Prostate gland (tissue), 2 donors: ENCODE measurements at regions not wholly inside any gene's neighbourhood (a gene's known extent, or its start where the extent isn't known, plus 50 kb on each side); places are given as distances from the start of the nearest gene placed in this dataset.

Experiments used
- DNase-seq: peaks from one replicate; pipeline ENCODE4 v3.0.0-alpha.2; 2019; ENCODE audit warnings: low spot score
- H3K27ac ChIP-seq, 2 donors: fragments of 200-600 bp; sonication (generic); 2 replicates each; pipeline ENCODE4 v1.5.1; 2017 to 2019
- H3K27me3 ChIP-seq: fragments of 200-600 bp; sonication (generic); replicated peaks from 2 replicates; pipeline ENCODE4 v1.5.1; 2019; ENCODE audit not compliant: insufficient read depth
- H3K36me3 ChIP-seq, 2 donors: fragments of 200-600 bp; sonication (generic); 1 replicate in 1 of 2; 2 replicates in 1 of 2; pipeline versions ENCODE4 v1.5.1 to v1.8.1; 2017 to 2019
- H3K4me1 ChIP-seq: fragments of 200-600 bp; sonication (generic); replicated peaks from 2 replicates; pipeline ENCODE4 v1.5.1; 2019
- H3K4me3 ChIP-seq, 2 donors: fragments of 200-600 bp; sonication (generic); 2 replicates each; pipeline ENCODE4 v1.5.1; 2017 to 2019
- H3K9me3 ChIP-seq: fragments of 200-600 bp; sonication (generic); 2 replicates; pipeline ENCODE4 v1.5.1; 2017
- CTCF ChIP-seq, 4 experiments: fragments of 200-600 bp in 2 of 4; fragments of 450-650 bp in 2 of 4; sonication (generic) in 2 of 4; IDR thresholded peaks; 1 replicate in 3 of 4; 2 replicates in 1 of 4; pipeline ENCODE4 v1.5.1; 2016 to 2019; ENCODE audit warnings: antibody characterized with exemption in 4 of 4, mild to moderate bottlenecking in 2 of 4, moderate library complexity in 2 of 4
- POLR2A ChIP-seq: fragments of 450-650 bp; IDR thresholded peaks from one replicate; pipeline ENCODE4 v1.6.1; 2016; ENCODE audit warnings: antibody characterized with exemption, mild to moderate bottlenecking
- POLR2AphosphoS5 ChIP-seq: sonication (generic); formaldehyde crosslinking; IDR thresholded peaks from one replicate; pipeline ENCODE4 v1.6.1; 2017; ENCODE audit warnings: antibody characterized with exemption
- WGBS: methylation state at CpG from one replicate; pipeline ENCODE4 v1.1.5; 2018; 5-methylcytosine and 5-hydroxymethylcytosine counted together
- intact Hi-C: fragments of 100-400 bp; cut with DNase I; formaldehyde crosslinking; loops from one replicate; pipeline ENCODE4 v1.14.2; 2022

GRCh38 chr2:208619993-208620392 lies 213.4 kb downstream of the PTH2R start:
- no peak overlapping the region for H3K4me3 ChIP-seq
- no peak overlapping the region for H3K27ac ChIP-seq
- H3K36me3 ChIP-seq, result no peaks in the 10 kb centered on the region
- TF ChIP-seq POLR2AphosphoS5 (no peak), POLR2A (no peak), CTCF (IDR thresholded peaks at IDR 0.05) (no peak)
- intact Hi-C loops, result no loop called here
- H3K4me1 ChIP-seq, result no peaks in the 10 kb centered on the region
- H3K9me3 ChIP-seq, result no peaks in the 10 kb centered on the region
- WGBS, result 93% methylated on average over 1 of the region's 1 CpG
- no peaks in the 10 kb centered on the region for H3K27me3 ChIP-seq
- DNase-seq, result no peak

GRCh38 chr2:208620487-208620978 lies 213.9 kb downstream of the PTH2R start:
- TF ChIP-seq POLR2AphosphoS5 (no peak), CTCF (IDR thresholded peaks at IDR 0.05) (no peak), POLR2A (no peak)
- Histone ChIP-seq H3K4me1 (no peaks in the 10 kb centered on the region), H3K36me3 (no peaks in the 10 kb centered on the region), H3K9me3 (no peaks in the 10 kb centered on the region), H3K27ac (no peak overlapping the region), H3K27me3 (no peaks in the 10 kb centered on the region), H3K4me3 (no peak overlapping the region)
- WGBS, result 53% methylated on average over 1 of the region's 1 CpG
- DNase-seq, result no peak
- intact Hi-C loops, result no loop called here

- no peaks in the 10 kb centered on the region for H3K27me3 ChIP-seq
- no peak overlapping the region for H3K27ac ChIP-seq
- DNase-seq, result no peak
- H3K4me3 ChIP-seq, result no peak overlapping the region
- no peaks in the 10 kb centered on the region for H3K36me3 ChIP-seq
- H3K4me1 ChIP-seq, result no peaks in the 10 kb centered on the region
- 84% methylated on average over 2 of the region's 2 CpGs for WGBS
- intact Hi-C loops, result no loop called here
- TF ChIP-seq POLR2AphosphoS5, result no peak
- TF ChIP-seq POLR2A, result no peak
- TF ChIP-seq CTCF (IDR thresholded peaks at IDR 0.05), result no peak
- H3K9me3 ChIP-seq, result no peaks in the 10 kb centered on the region
Observed at GRCh38 chr2:208627110-208627884, 220.7 kb downstream of the PTH2R start.

- Histone ChIP-seq H3K4me3 (no peak overlapping the region), H3K9me3 (no peaks in the 10 kb centered on the region), H3K27me3 (no peaks in the 10 kb centered on the region), H3K27ac (no peak overlapping the region), H3K36me3 (no peaks in the 10 kb centered on the region), H3K4me1 (no peaks in the 10 kb centered on the region)
- TF ChIP-seq POLR2AphosphoS5, result no peak
- no peak for TF ChIP-seq POLR2A
- TF ChIP-seq CTCF (IDR thresholded peaks at IDR 0.05), result no peak
- intact Hi-C loops, result no loop called here
- DNase-seq, result no peak
- WGBS, result 26% methylated on average over 2 of the region's 2 CpGs
Observed at GRCh38 chr2:208627916-208628315, 221.3 kb downstream of the PTH2R start.

- Histone ChIP-seq H3K4me1 (no peaks in the 10 kb centered on the region), H3K36me3 (no peaks in the 10 kb centered on the region), H3K4me3 (no peak overlapping the region), H3K9me3 (no peaks in the 10 kb centered on the region), H3K27me3 (no peaks in the 10 kb centered on the region), H3K27ac (no peak overlapping the region)
- TF ChIP-seq CTCF (IDR thresholded peaks at IDR 0.05), result no peak
- no peak for TF ChIP-seq POLR2AphosphoS5
- no peak for TF ChIP-seq POLR2A
- no peak for DNase-seq
- intact Hi-C loops, result no loop called here
Observed at GRCh38 chr2:208638059-208638458, 231.5 kb downstream of the PTH2R start.
